GM06990 (cell line): ENCODE measurements at regions not wholly inside any gene's neighbourhood (a gene's known extent, or its start where the extent isn't known, plus 50 kb on each side); places are given as distances from the start of the nearest gene placed in this dataset.

ENCODE experiments used
- DNase-seq: peaks from one replicate; pipeline ENCODE4 v3.0.0-alpha.2; 2011; ENCODE audit not compliant: insufficient read length; ENCODE audit errors: extremely low read depth
- H3K27me3 ChIP-seq: replicated peaks from 2 replicates; pipeline ENCODE4 v1.6.0; 2011; ENCODE audit warnings: low read length; ENCODE audit not compliant: control insufficient read depth, insufficient read depth
- H3K36me3 ChIP-seq: 2 replicates; pipeline ENCODE4 v1.5.1; 2011; ENCODE audit warnings: low read length; ENCODE audit not compliant: control insufficient read depth, insufficient read depth
- H3K4me3 ChIP-seq: replicated peaks from 2 replicates; pipeline ENCODE4 v1.5.1; 2011; ENCODE audit warnings: low read depth, mild to moderate bottlenecking, control low read depth, low read length
- TF ChIP-seq, protein P1 (sequence below): IDR thresholded peaks from 2 replicates; pipeline ENCODE4 v1.5.1; 2011; ENCODE audit warnings: low read length, control low read depth, mild to moderate bottlenecking, inconsistent platforms; ENCODE audit not compliant: insufficient read depth, poor library complexity, severe bottlenecking

DNA sequence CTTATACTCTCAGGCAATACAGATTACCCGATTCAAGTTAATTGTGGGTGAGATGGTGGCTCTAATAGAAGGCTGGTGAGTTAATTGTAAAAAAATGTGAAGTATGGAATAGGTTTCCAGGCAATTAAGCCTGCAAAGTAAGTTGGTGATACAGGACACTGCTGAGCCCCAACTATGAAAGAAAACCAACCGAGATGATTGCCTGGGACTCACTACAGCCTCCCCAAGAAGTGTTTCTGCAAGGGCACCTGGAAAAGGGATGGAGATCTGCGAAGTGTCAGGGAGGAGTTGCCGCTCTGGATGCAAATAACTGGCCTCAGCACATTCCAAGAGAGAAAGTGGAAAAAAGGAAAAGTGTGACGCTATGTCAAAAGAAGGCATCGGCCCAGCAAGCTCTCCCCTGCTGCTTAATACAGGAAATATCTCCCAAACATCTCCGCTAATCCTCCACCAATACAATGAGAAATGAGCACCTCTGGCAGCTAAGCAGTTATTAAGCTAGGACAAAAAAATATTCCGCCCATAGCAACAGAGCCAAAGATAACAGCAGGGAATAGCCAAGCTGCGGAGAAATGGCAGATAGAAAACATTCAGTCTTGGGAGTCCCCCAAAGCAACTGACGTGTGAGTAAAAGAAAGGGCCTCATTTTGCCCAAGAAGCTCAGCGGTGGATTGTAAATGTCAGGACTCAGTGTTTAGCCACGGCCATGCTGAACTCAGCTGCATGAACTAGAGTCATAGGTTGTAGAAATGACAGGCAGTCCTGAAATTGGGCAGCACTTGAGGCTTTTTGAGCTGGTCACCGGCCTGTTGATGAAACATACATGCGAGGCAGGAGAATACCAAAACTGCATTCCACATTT lies 133.7 kb downstream of the SNX19 start:
- Histone ChIP-seq H3K27me3 (no peaks in the 10 kb centered on the region; the same call in 1 of the 2 replicates), H3K36me3 (no peaks in the 10 kb centered on the region)

DNA sequence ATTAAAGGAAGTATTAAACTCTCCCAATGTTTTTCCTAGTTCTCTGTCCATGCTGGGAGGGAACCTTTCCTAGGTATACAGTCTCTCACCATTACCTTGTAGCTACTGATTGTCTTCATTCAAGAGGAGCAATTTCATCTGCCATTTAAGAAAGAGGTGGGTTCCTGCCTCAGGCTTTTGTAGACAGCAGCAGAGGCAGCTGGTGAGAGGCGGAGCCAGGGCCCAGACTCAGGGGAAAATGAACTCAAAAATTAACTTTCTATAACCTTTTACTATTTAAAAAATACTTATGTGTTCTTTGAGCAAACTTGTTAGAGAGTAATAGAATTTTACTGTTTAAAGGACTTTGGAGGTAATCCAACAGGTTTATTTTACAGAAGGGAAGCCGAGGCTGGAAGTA lies 133.0 kb downstream of the SNX19 start:
- TF ChIP-seq, protein P1, sequence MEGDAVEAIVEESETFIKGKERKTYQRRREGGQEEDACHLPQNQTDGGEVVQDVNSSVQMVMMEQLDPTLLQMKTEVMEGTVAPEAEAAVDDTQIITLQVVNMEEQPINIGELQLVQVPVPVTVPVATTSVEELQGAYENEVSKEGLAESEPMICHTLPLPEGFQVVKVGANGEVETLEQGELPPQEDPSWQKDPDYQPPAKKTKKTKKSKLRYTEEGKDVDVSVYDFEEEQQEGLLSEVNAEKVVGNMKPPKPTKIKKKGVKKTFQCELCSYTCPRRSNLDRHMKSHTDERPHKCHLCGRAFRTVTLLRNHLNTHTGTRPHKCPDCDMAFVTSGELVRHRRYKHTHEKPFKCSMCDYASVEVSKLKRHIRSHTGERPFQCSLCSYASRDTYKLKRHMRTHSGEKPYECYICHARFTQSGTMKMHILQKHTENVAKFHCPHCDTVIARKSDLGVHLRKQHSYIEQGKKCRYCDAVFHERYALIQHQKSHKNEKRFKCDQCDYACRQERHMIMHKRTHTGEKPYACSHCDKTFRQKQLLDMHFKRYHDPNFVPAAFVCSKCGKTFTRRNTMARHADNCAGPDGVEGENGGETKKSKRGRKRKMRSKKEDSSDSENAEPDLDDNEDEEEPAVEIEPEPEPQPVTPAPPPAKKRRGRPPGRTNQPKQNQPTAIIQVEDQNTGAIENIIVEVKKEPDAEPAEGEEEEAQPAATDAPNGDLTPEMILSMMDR, result no peak
- Histone ChIP-seq H3K4me3 (no peak overlapping the region), H3K36me3 (no peaks in the 10 kb centered on the region), H3K27me3 (no peaks in the 10 kb centered on the region; the same call in 1 of the 2 replicates)
- DNase-seq, result no peak

More for the DNA sequence above, 133.7 kb downstream of the SNX19 start:
- H3K4me3 ChIP-seq, result no peak overlapping the region
- DNase-seq, result no peak
- TF ChIP-seq, protein P1, result no peak

DNA sequence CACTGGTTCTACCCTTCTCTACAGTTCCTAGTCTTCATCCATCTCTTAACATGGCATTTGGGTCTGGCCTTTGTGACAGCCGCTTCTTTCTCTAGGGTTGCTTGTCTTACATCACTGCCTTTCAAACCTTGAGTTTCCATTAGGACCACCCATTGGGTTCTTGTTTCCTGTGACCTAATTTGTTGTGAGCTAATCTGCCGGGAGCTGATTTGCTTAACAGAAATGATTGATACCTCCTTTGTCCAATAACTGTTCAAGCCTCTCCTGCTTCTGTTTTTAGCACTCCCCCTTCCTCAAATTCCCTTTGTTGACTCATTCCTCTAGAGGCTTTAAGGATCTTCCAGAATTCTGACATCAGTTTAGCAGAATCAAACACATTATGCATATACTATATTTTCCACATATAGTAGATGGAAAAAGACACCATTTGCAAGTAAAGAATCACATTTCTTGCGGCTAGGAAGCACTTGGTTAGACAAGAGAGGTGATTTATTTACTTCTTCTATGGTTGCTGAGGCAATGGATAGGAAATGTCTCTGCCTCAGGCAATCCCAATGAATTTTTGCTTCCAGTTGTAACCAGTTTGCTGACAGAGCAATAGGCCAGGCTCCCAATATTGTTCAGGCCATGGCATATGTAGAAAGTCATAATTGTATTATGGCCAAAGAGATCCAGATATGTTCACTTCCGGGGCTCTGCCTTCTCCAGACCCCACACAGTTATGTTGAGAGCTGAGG lies 130.7 kb downstream of the SNX19 start:
- no peak for DNase-seq
- Histone ChIP-seq H3K36me3 (no peaks in the 10 kb centered on the region), H3K27me3 (no peaks in the 10 kb centered on the region; the same call in 1 of the 2 replicates), H3K4me3 (no peak overlapping the region)
- TF ChIP-seq, protein P1, result no peak

DNA sequence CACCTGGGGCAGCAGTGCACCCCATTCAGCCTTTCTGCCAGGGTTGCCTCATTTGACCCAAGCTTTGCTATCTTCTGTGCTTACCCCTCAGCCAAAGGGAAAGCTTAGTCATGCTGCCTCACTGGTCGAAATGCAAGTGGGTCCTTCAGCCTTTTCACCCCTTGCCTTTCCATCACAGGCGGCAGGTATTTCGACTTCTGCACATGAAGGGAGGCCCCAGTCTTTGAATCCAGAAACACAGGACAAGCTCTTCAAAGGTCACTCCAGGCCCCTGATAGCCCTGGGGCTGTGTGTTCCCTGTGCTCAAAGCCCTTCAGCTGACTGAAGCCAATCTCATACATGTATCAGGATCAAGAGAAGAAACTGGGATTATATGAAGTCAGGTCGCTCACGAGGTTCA lies 129.7 kb downstream of the SNX19 start:
- Histone ChIP-seq H3K27me3 (no peaks in the 10 kb centered on the region; the same call in none of the 2 replicates), H3K36me3 (no peaks in the 10 kb centered on the region), H3K4me3 (no peak overlapping the region)
- TF ChIP-seq, protein P1, result no peak
- DNase-seq, result no peak

DNA sequence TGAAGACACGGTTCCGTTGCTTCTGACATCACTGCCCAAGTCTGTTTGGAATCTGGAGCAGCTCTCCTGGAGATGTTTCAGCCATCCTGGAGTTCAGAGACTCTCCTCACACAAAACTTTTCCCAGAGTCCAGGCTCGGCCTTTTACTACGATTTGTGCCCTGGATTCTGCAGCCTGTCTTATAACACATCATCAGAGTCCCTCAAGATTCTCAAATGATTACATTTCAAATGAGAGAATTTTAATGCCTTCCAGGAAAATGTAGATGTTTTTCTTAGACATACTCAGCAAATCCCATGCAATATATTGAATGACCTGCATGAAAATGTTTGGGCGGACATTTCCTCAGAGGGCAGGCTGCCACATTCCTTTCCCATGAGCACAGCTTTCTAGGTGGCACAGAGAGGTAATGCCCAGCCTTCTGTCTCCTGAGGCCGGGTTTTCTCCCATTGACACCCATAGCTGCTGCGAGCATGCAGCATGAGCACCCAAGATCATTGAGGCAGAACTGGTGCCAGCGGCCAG lies 129.1 kb downstream of the SNX19 start:
- TF ChIP-seq, protein P1, result no peak
- H3K4me3 ChIP-seq, result no peak overlapping the region
- no peaks in the 10 kb centered on the region for H3K36me3 ChIP-seq
- H3K27me3 ChIP-seq, result no peaks in the 10 kb centered on the region; the same call in none of the 2 replicates
- no peak for DNase-seq
